ENCODE measurements at regions not wholly inside any gene's neighbourhood (a gene's known extent, or its start where the extent isn't known, plus 50 kb on each side); places are given as distances from the start of the nearest gene placed in this dataset.

- TF ChIP-seq POLR2A (IDR thresholded peaks at IDR 0.05; ENCODE audit: low read length) (no peak), GATA1 (IDR thresholded peaks at IDR 0.05; ENCODE audit: low read depth, low read length) (no peak)
These were observed 585.5 kb upstream of the ATXN7L3B start for GRCh38 chr12:73951956-73952703.

All from erythroblast (primary cell).